DND-41 (cell line): ENCODE measurements at regions not wholly inside any gene's neighbourhood (a gene's known extent, or its start where the extent isn't known, plus 50 kb on each side); places are given as distances from the start of the nearest gene placed in this dataset.

Source experiments
- ATAC-seq: fragments of 200-7000 bp; cut with Tn5 transposase; 3 replicates; pipeline ENCODE4 v1.9.1; 2021; ENCODE audit warnings: low read depth; ENCODE audit not compliant: insufficient read depth
- DNase-seq: peaks from one replicate; pipeline ENCODE4 v3.0.0-alpha.2; 2020
- H2AFZ ChIP-seq: 2 replicates; pipeline ENCODE4 v1.6.0; 2012; ENCODE audit warnings: low read depth, low read length
- H3K27ac ChIP-seq: 2 replicates; pipeline ENCODE4 v1.5.1; 2012; ENCODE audit warnings: low read length, inconsistent platforms
- H3K27me3 ChIP-seq: fragments of 200-600 bp; sonication (generic); 2 replicates; pipeline ENCODE4 v1.6.0; 2012; ENCODE audit warnings: low read length, mild to moderate bottlenecking, inconsistent platforms; ENCODE audit not compliant: insufficient read depth, poor library complexity
- H3K36me3 ChIP-seq: 2 replicates; pipeline ENCODE4 v1.5.1; 2012; ENCODE audit warnings: low read length, inconsistent platforms; ENCODE audit not compliant: insufficient read depth
- H3K4me1 ChIP-seq: 2 replicates; pipeline ENCODE4 v1.5.1; 2012; ENCODE audit warnings: mild to moderate bottlenecking, low read length; ENCODE audit not compliant: insufficient read depth
- H3K4me2 ChIP-seq: 2 replicates; pipeline ENCODE4 v1.6.0; 2012; ENCODE audit warnings: mild to moderate bottlenecking, moderate library complexity, low read length, inconsistent platforms; ENCODE audit not compliant: insufficient read depth
- H3K4me3 ChIP-seq, 2 experiments: fragments of 200-600 bp in 1 of 2; shearing (Covaris generic) in 1 of 2; 2 replicates each; pipeline ENCODE4 v1.5.1; 2012 to 2016; ENCODE audit warnings: inconsistent platforms in 2 of 2, low read length in 2 of 2, mild to moderate bottlenecking in 2 of 2, low read depth in 1 of 2, moderate library complexity in 1 of 2
- H3K79me2 ChIP-seq: 2 replicates; pipeline ENCODE4 v1.6.0; 2012; ENCODE audit warnings: low read length, inconsistent platforms; ENCODE audit not compliant: insufficient read depth
- H3K9ac ChIP-seq: 2 replicates; pipeline ENCODE4 v1.6.0; 2012; ENCODE audit warnings: low read depth, mild to moderate bottlenecking, inconsistent platforms, low read length, moderate library complexity
- H3K9me3 ChIP-seq: 2 replicates; pipeline ENCODE4 v1.5.1; 2012; ENCODE audit warnings: low read length, moderate library complexity, mild to moderate bottlenecking, inconsistent platforms; ENCODE audit not compliant: insufficient read depth, severe bottlenecking
- H4K20me1 ChIP-seq: 2 replicates; pipeline ENCODE4 v1.6.0; 2012; ENCODE audit warnings: low read length; ENCODE audit not compliant: insufficient read depth
- CTCF ChIP-seq: IDR thresholded peaks from 2 replicates; pipeline ENCODE4 v1.5.1; 2012; ENCODE audit warnings: borderline replicate concordance, low read length, moderate library complexity, mild to moderate bottlenecking; ENCODE audit not compliant: poor library complexity, severe bottlenecking; ENCODE audit errors: extremely low read depth
- EZH2 ChIP-seq: IDR thresholded peaks from 3 replicates; pipeline ENCODE4 v1.6.1; 2012; ENCODE audit warnings: borderline replicate concordance, low read depth, mild to moderate bottlenecking, moderate library complexity, low read length, inconsistent platforms; ENCODE audit not compliant: severe bottlenecking

- no peaks in the 10 kb centered on the region for H3K79me2 ChIP-seq
- H4K20me1 ChIP-seq, result no peaks in the 10 kb centered on the region
- H3K36me3 ChIP-seq, result no peaks in the 10 kb centered on the region
- H3K4me3 ChIP-seq, result no peak overlapping the region
- peaks cover 9% of the 10 kb centered on the region for H3K9me3 ChIP-seq
- H3K4me2 ChIP-seq, result no peak overlapping the region
- ATAC-seq (no peak), DNase-seq (no peak)
- H2AFZ ChIP-seq, result no peak overlapping the region; the same call in 1 of the 2 replicates
- TF ChIP-seq EZH2 (no peak), CTCF (no peak)
- H3K4me1 ChIP-seq, result no peaks in the 10 kb centered on the region
- H3K27ac ChIP-seq, result no peak overlapping the region
- H3K9ac ChIP-seq, result no peak overlapping the region
- H3K27me3 ChIP-seq, result no peaks in the 10 kb centered on the region
Measured at GRCh38 chr11:106493751-106494150, 416.3 kb downstream of the AASDHPPT start.

GRCh38 chr11:106495046-106495445 lies 417.6 kb downstream of the AASDHPPT start:
- no peaks in the 10 kb centered on the region for H3K4me1 ChIP-seq
- H2AFZ ChIP-seq, result no peak overlapping the region; the same call in 1 of the 2 replicates
- no peak overlapping the region for H3K27ac ChIP-seq
- ATAC-seq (no peak), DNase-seq (no peak)
- no peak overlapping the region for H3K9ac ChIP-seq
- H4K20me1 ChIP-seq, result no peaks in the 10 kb centered on the region
- H3K4me3 ChIP-seq, result no peak overlapping the region
- no peak overlapping the region for H3K4me2 ChIP-seq
- no peaks in the 10 kb centered on the region for H3K79me2 ChIP-seq
- H3K27me3 ChIP-seq, result no peaks in the 10 kb centered on the region
- no peak for TF ChIP-seq CTCF
- no peak for TF ChIP-seq EZH2
- no peaks in the 10 kb centered on the region for H3K36me3 ChIP-seq
- no peaks in the 10 kb centered on the region for H3K9me3 ChIP-seq

- Histone ChIP-seq H3K4me3 (no peak overlapping the region), H4K20me1 (no peaks in the 10 kb centered on the region), H3K27ac (no peak overlapping the region), H3K36me3 (no peaks in the 10 kb centered on the region), H3K9me3 (no peaks in the 10 kb centered on the region), H3K4me2 (no peak overlapping the region), H3K4me1 (no peaks in the 10 kb centered on the region), H3K79me2 (no peaks in the 10 kb centered on the region), H2AFZ (no peak overlapping the region), H3K9ac (no peak overlapping the region), H3K27me3 (no peaks in the 10 kb centered on the region)
- no peak for ATAC-seq
- TF ChIP-seq CTCF (no peak), EZH2 (no peak)
- no peak for DNase-seq
Measured at GRCh38 chr11:106496677-106497076, 419.2 kb downstream of the AASDHPPT start.

- no peaks in the 10 kb centered on the region for H3K27me3 ChIP-seq
- no peaks in the 10 kb centered on the region for H3K4me1 ChIP-seq
- H2AFZ ChIP-seq, result no peak overlapping the region
- H3K4me3 ChIP-seq, result no peak overlapping the region
- H3K79me2 ChIP-seq, result no peaks in the 10 kb centered on the region
- no peak overlapping the region for H3K4me2 ChIP-seq
- no peaks in the 10 kb centered on the region for H3K9me3 ChIP-seq
- no peak overlapping the region for H3K9ac ChIP-seq
- no peaks in the 10 kb centered on the region for H3K36me3 ChIP-seq
- ATAC-seq, result no peak
- no peak for DNase-seq
- no peaks in the 10 kb centered on the region for H4K20me1 ChIP-seq
- H3K27ac ChIP-seq, result no peak overlapping the region
- TF ChIP-seq EZH2 (no peak), CTCF (no peak)
Measured at GRCh38 chr11:106497321-106497720, 419.9 kb downstream of the AASDHPPT start.
